Neural crest cell (in vitro differentiated cells): ENCODE measurements at regions not wholly inside any gene's neighbourhood (a gene's known extent, or its start where the extent isn't known, plus 50 kb on each side); places are given as distances from the start of the nearest gene placed in this dataset.

Experiments used
- DNase-seq: peaks from one replicate; pipeline ENCODE4 v3.0.0; 2021; ENCODE audit warnings: low read depth, mixed read lengths, low spot score
- H3K27ac Mint-ChIP-seq: one replicate; pipeline ENCODE4 v1.8.0; 2021; ENCODE audit warnings: mild to moderate bottlenecking, mixed read lengths; ENCODE audit not compliant: unreplicated experiment
- H3K27me3 Mint-ChIP-seq: 2 replicates; pipeline ENCODE4 v1.8.0; 2021; ENCODE audit warnings: low read depth, mild to moderate bottlenecking, mixed read lengths
- H3K36me3 Mint-ChIP-seq: 2 replicates; pipeline ENCODE4 v1.8.0; 2021; ENCODE audit warnings: low read depth, mild to moderate bottlenecking, mixed read lengths
- H3K4me1 Mint-ChIP-seq: 2 replicates; pipeline ENCODE4 v1.8.0; 2021; ENCODE audit warnings: mixed read lengths
- H3K4me3 Mint-ChIP-seq: one replicate; pipeline ENCODE4 v1.8.0; 2021; ENCODE audit warnings: mild to moderate bottlenecking, mixed read lengths
- H3K9me3 Mint-ChIP-seq: 2 replicates; pipeline ENCODE4 v1.8.0; 2021; ENCODE audit warnings: mixed read lengths
- TF ChIP-seq, protein P1 (sequence below): fragments of 200-600 bp; sonication (generic); conservative IDR thresholded peaks from 2 replicates; pipeline ENCODE4 v1.5.0; 2021; ENCODE audit warnings: antibody characterized with exemption, mild to moderate bottlenecking

DNA sequence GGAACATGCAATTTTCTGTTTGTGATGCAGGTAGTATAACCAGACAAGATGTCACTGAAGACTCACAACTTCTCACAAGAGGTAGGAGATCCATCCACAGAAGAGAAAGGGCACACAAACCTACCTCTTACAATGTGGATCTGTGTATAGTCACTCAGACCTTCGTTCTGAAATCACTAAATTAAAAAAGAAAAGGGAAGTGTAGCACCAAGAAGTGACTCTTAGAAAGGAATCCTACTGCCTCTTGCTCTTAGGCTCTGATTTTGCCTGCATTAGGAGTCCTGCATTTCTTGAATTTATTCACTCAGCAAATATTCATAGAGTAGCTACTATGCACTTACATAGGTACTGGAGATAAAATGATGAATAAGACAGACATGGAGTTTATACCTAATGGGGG, 347.6 kb downstream of the BMP4 start:
- no peak for DNase-seq
- Mint-ChIP-seq H3K36me3 (no peaks in the 10 kb centered on the region), H3K27ac (no peak overlapping the region), H3K9me3 (peaks cover 4% of the 10 kb centered on the region), H3K27me3 (no peaks in the 10 kb centered on the region), H3K4me1 (peaks cover 7% of the 10 kb centered on the region), H3K4me3 (no peak overlapping the region)
- TF ChIP-seq, protein P1, sequence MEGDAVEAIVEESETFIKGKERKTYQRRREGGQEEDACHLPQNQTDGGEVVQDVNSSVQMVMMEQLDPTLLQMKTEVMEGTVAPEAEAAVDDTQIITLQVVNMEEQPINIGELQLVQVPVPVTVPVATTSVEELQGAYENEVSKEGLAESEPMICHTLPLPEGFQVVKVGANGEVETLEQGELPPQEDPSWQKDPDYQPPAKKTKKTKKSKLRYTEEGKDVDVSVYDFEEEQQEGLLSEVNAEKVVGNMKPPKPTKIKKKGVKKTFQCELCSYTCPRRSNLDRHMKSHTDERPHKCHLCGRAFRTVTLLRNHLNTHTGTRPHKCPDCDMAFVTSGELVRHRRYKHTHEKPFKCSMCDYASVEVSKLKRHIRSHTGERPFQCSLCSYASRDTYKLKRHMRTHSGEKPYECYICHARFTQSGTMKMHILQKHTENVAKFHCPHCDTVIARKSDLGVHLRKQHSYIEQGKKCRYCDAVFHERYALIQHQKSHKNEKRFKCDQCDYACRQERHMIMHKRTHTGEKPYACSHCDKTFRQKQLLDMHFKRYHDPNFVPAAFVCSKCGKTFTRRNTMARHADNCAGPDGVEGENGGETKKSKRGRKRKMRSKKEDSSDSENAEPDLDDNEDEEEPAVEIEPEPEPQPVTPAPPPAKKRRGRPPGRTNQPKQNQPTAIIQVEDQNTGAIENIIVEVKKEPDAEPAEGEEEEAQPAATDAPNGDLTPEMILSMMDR, result no peak

DNA sequence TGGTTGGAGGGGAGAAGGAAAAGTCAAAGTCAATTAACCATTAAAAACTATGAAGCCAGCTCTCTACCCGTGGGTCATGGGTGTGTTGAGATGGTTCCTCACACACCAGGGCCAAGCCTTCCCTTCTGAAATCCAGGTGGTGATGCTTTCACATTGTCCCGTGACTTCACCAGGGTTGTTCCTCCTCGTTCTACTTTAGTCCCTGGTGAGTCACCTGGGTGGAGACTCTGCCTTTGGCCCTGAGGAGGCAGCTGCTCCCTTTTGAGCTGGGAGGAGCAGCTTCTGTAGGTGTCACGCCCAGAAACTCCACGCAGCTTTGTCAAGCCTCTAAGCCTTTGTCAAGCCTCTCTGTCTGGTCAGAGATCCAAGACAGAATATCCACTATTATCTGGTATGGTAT, 348.3 kb downstream of the BMP4 start:
- Mint-ChIP-seq H3K4me1 (peaks cover under 1% of the 10 kb centered on the region), H3K9me3 (peaks cover 4% of the 10 kb centered on the region), H3K27ac (no peak overlapping the region), H3K27me3 (no peaks in the 10 kb centered on the region), H3K4me3 (no peak overlapping the region), H3K36me3 (no peaks in the 10 kb centered on the region)
- TF ChIP-seq, protein P1, result no peak
- DNase-seq, result no peak

- Mint-ChIP-seq H3K4me3 (no peak overlapping the region), H3K9me3 (peaks cover 4% of the 10 kb centered on the region), H3K27me3 (no peaks in the 10 kb centered on the region), H3K36me3 (no peaks in the 10 kb centered on the region), H3K4me1 (no peaks in the 10 kb centered on the region), H3K27ac (no peak overlapping the region)
- TF ChIP-seq, protein P1, result no peak
- DNase-seq, result no peak
Observed at GRCh38 chr14:53606203-53606602, 350.4 kb downstream of the BMP4 start.

GRCh38 chr14:53605562-53605961, 351.1 kb downstream of the BMP4 start:
- H3K36me3 Mint-ChIP-seq, result no peaks in the 10 kb centered on the region
- TF ChIP-seq, protein P1, result no peak
- H3K27me3 Mint-ChIP-seq, result no peaks in the 10 kb centered on the region
- H3K4me1 Mint-ChIP-seq, result no peaks in the 10 kb centered on the region
- no peaks in the 10 kb centered on the region for H3K9me3 Mint-ChIP-seq
- no peak overlapping the region for H3K27ac Mint-ChIP-seq
- H3K4me3 Mint-ChIP-seq, result no peak overlapping the region
- no peak for DNase-seq

DNA sequence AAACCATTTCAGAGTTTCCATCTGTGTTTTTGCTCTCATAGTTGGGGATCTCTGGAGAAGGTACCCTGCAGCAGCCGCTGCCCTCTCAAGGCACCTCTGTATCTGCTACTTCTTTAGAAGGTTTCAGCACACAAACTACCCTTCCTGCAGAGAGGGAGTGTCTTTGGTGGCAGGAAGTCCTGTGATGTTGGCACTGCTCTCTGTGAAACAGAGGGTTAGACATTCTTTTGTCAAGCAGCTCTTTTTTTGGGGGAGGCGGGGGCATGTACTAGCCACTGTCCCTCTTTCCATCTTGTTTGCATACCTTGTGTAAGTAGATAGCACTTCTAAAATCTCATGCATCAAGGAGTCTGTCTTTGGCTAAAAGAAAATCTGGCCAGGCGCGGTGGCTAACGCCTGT, 352.6 kb downstream of the BMP4 start:
- Mint-ChIP-seq H3K4me3 (no peak overlapping the region), H3K9me3 (no peaks in the 10 kb centered on the region), H3K36me3 (no peaks in the 10 kb centered on the region), H3K27ac (no peak overlapping the region), H3K27me3 (no peaks in the 10 kb centered on the region), H3K4me1 (peaks cover 4% of the 10 kb centered on the region)
- TF ChIP-seq, protein P1, result no peak
- no peak for DNase-seq

GRCh38 chr14:53601409-53601808, 355.2 kb downstream of the BMP4 start:
- no peaks in the 10 kb centered on the region for H3K36me3 Mint-ChIP-seq
- H3K4me1 Mint-ChIP-seq, result peaks cover 4% of the 10 kb centered on the region
- no peaks in the 10 kb centered on the region for H3K9me3 Mint-ChIP-seq
- DNase-seq, result no peak
- no peaks in the 10 kb centered on the region for H3K27me3 Mint-ChIP-seq
- TF ChIP-seq, protein P1, result no peak
- H3K27ac Mint-ChIP-seq, result no peak overlapping the region
- no peak overlapping the region for H3K4me3 Mint-ChIP-seq
